PFSK-1 (cell line): ENCODE measurements at regions not wholly inside any gene's neighbourhood (a gene's known extent, or its start where the extent isn't known, plus 50 kb on each side); places are given as distances from the start of the nearest gene placed in this dataset.

Source experiments
- POLR2AphosphoS5 ChIP-seq: IDR thresholded peaks from 2 replicates; pipeline ENCODE4 v1.6.1; 2012; ENCODE audit warnings: low read depth, mild to moderate bottlenecking, control low read depth, low read length, moderate library complexity
- REST ChIP-seq, 2 experiments: IDR thresholded peaks; 2 replicates each; pipeline versions ENCODE4 v1.6.1 to v1.8.0; 2011 to 2012; ENCODE audit warnings: low read depth in 2 of 2, low read length in 2 of 2, control low read depth in 1 of 2, inconsistent platforms in 1 of 2, mild to moderate bottlenecking in 1 of 2, moderate library complexity in 1 of 2; ENCODE audit not compliant: insufficient read depth in 1 of 2
- SIN3A ChIP-seq: IDR thresholded peaks from 2 replicates; pipeline ENCODE4 v1.6.1; 2012; ENCODE audit warnings: mild to moderate bottlenecking, low read length, moderate library complexity, borderline replicate concordance; ENCODE audit not compliant: insufficient read depth
- TAF1 ChIP-seq: IDR thresholded peaks from 2 replicates; pipeline ENCODE4 v1.6.1; 2012; ENCODE audit warnings: low read length, control low read depth, borderline replicate concordance; ENCODE audit not compliant: insufficient read depth

GRCh38 chr1:244254467-244254866 is 197.2 kb downstream of the ADSS2 start:
- TF ChIP-seq REST (IDR thresholded peaks at IDR 0.05; ENCODE audit: insufficient read depth in 1 of 2, low read depth in 2 of 2, low read length in 2 of 2) (no peak), POLR2AphosphoS5 (no peak), SIN3A (no peak), TAF1 (no peak)
